ENCODE measurements at regions not wholly inside any gene's neighbourhood (a gene's known extent, or its start where the extent isn't known, plus 50 kb on each side); places are given as distances from the start of the nearest gene placed in this dataset.

DNA sequence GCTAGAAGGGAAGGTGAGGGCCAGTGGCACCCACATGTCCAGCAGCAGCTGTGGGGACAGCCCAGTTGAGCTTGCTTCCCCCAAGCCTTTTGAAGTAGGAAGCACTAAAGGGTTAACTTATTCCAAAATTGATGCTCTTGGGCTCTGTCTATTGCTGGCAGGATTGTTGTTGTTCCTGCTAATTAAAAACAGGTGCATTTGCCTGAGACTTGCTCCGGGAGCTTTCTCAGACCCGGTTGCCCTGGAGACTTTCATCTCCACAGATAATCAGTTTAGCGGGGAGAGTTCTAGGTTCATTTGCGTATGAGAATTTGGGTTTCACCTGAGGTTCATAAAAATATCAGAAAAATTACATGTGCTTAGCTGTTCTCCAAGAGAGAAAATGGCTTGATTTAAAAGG is 277.3 kb downstream of the LRATD1 start:
- no peak overlapping the region for H3K27ac ChIP-seq
- no peak for TF ChIP-seq ZFX (IDR thresholded peaks at IDR 0.05)
- TF ChIP-seq, protein P1, sequence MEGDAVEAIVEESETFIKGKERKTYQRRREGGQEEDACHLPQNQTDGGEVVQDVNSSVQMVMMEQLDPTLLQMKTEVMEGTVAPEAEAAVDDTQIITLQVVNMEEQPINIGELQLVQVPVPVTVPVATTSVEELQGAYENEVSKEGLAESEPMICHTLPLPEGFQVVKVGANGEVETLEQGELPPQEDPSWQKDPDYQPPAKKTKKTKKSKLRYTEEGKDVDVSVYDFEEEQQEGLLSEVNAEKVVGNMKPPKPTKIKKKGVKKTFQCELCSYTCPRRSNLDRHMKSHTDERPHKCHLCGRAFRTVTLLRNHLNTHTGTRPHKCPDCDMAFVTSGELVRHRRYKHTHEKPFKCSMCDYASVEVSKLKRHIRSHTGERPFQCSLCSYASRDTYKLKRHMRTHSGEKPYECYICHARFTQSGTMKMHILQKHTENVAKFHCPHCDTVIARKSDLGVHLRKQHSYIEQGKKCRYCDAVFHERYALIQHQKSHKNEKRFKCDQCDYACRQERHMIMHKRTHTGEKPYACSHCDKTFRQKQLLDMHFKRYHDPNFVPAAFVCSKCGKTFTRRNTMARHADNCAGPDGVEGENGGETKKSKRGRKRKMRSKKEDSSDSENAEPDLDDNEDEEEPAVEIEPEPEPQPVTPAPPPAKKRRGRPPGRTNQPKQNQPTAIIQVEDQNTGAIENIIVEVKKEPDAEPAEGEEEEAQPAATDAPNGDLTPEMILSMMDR (conservative IDR thresholded peaks at IDR 0.05): no peak

DNA sequence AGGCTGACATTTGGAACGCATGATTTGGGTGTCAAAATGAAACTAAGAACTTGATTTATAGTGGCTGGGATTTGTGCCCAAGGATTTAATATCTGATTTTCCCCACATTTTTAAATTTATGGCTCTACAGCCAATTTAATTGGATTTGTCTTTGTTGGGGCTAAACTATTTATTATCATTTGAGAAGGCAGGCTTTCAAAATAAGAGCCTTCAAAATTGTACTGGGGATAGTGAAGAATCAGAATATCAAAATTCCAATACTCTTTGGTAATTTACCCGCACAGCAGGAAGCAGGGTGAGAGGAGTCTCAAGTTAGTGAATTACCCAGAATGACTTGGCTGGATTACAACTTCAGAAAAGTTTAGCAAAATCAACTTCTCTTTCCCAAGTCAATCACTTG is 278.1 kb downstream of the LRATD1 start:
- H3K27ac ChIP-seq: no peak overlapping the region
- no peak for TF ChIP-seq ZFX (IDR thresholded peaks at IDR 0.05)
- TF ChIP-seq, protein P1 (conservative IDR thresholded peaks at IDR 0.05): no peak

DNA sequence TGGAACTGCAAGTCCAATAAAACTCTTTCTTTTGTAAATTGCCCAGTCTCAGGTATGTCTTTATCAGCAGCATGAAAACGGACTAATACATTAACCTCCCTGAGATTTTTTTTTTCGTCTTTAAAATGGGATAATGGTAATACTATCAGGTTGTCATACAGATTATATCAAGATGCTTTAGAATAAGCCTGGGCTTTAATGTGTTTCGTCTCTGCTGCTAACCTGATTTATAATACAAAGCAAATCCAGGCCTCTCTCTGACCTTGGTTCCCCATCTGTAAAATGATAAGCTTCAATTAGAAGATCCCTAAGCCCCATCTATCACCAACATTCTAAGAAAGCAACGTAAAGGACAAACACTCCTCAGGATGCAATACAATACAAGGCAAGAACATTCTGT is 283.5 kb downstream of the LRATD1 start:
- TF ChIP-seq ZFX (IDR thresholded peaks at IDR 0.05): no peak
- TF ChIP-seq, protein P1 (conservative IDR thresholded peaks at IDR 0.05): no peak

DNA sequence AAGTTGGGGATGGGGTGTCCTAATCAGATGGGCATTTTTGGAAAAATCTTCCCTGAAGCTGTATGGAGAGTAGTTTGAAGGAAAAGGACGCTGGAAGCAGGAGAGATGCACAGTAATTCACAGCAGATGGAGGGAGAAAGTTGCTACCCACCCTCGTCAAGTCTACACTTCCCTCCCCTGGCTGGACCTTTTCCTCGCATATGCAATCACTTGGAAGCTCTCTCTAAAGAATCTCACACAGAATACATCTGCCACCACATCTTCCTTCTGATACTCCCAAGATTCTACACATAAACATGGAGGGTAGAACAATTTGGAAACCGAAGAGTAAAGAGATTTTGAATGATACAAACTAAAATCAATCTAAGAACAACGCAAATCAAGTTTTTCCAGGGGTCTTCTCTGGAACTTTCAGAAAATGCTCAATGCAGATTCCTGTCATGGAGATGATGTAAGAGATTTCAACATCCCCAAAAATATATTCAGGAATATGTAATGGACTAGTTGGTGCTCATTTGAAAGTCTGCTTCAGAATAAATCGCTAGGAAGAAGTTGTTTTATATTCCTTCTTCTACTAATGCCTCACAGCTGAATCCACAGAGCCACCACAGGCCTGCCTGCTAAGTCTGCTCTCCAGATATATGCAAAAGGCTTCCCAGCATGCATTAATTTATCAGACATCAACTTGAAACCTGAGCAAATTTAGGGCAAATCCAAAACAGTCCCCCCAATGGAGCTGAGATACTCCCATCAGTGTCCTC is 291.5 kb downstream of the LRATD1 start:
- no peak overlapping the region for H3K27ac ChIP-seq
- TF ChIP-seq, protein P1 (conservative IDR thresholded peaks at IDR 0.05): no peak
- no peak for TF ChIP-seq ZFX (IDR thresholded peaks at IDR 0.05)

More for the DNA sequence above, 283.5 kb downstream of the LRATD1 start:
- H3K27ac ChIP-seq: no peak overlapping the region

DNA sequence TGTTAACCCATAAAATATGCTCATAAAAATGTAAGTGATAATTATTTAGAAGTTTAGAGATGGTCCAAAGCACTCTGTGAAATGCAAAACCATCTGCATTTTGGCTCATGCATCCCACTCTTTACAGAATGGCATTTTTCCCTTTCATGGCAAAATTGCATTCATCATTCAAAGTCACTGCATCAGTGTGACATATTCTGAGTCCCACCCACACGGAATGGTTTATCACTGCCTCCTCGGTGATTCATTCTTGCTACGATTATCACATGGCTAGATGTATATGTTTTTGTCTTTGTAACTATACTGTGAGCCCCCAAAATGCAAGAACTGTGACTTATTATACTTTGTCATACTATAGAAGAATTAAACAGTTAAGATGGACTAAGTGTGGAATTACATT is 293.0 kb downstream of the LRATD1 start:
- no peak overlapping the region for H3K27ac ChIP-seq
- TF ChIP-seq ZFX (IDR thresholded peaks at IDR 0.05): no peak
- TF ChIP-seq, protein P1 (conservative IDR thresholded peaks at IDR 0.05): no peak

DNA sequence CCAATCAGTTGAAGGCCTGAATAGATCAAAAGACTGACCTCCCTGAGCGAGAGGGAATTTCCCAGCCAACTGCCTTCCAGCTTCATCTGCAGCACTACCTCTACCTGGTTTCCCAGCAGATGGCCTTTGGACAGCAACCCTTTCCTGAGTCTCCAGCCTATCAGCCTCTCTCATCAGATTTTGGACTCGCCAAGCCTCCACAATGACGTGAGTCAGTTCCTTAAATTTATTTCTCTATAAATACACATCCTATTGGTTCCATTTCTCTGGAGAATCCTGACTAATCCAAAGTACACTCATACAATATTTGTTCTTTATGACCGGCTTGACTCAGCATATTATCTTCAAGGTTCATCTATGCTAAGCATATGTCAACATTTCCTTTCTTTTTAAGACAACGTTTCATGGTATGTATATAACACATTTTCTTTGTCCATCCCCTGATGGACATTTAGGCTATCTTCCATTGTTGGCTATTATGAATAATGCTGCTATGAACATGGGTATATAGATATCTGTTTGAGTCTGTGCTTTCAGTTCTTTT is 294.6 kb downstream of the LRATD1 start:
- H3K27ac ChIP-seq: 0 out of 2 replicates have a peak overlapping the region, but pooled peaks have one; percentile 25
- TF ChIP-seq, protein P1 (conservative IDR thresholded peaks at IDR 0.05): peak; percentile 11; the same call in 1 of the 2 replicates
- TF ChIP-seq ZFX (IDR thresholded peaks at IDR 0.05): no peak

DNA sequence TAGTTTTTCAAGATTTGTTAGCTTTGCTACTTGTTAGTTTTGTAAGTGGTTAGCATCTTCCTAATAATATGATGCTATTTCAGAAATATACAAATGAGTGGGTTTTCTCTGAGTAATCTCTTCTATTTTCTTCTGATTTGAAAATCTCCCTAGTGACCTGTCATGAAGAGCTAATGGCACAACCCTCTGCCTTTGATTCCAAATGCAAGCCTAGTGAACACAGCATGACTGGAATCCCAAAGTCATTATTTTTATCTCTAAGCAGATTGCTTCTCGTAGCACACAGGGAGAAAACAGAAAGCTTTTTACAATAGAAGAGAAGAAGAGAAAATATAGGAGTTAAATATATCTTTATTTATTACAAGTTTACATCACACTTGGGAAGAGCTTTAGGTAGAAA is 295.5 kb downstream of the LRATD1 start:
- no peak overlapping the region for H3K27ac ChIP-seq
- TF ChIP-seq, protein P1 (conservative IDR thresholded peaks at IDR 0.05): no peak
- TF ChIP-seq ZFX (IDR thresholded peaks at IDR 0.05): no peak

All from C4-2B (cell line).